HG03565 (cell line): ENCODE measurements at regions not wholly inside any gene's neighbourhood (a gene's known extent, or its start where the extent isn't known, plus 50 kb on each side); places are given as distances from the start of the nearest gene placed in this dataset.
A peak's percentile ranks its signal among the peaks of the same experiment; 100 is the strongest.

Experiments used
- ATAC-seq: cut with Tn5 transposase; IDR thresholded peaks from one replicate; pipeline ENCODE4 v1.9.1; 2021; ENCODE audit warnings: mild to moderate bottlenecking, moderate library complexity; ENCODE audit not compliant: unreplicated experiment

DNA sequence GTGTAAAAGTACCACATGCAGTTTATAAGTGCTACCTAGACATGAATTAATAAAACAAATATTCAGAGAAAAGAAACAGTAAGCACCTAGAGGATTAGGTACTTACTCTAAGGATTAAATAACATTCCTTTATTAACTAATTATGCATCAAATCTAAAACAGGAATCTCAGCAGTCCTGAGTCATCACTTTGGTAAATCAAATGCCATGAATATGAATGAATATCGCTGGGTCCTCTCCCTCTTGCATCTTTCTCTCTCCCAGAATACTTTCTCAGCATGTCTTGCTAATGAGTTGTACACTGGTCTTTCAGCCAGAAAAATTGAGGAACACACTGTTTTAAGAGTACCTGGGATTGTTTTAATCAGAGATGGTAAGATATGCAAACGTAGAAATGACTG lies 225.5 kb upstream of the NFE2L3 start:
- ATAC-seq: no peak

- ATAC-seq: no peak
Measured at GRCh38 chr7:25926891-25927625, 224.9 kb upstream of the NFE2L3 start.

- no peak for ATAC-seq
Measured at GRCh38 chr7:25927626-25927978, 224.4 kb upstream of the NFE2L3 start.

DNA sequence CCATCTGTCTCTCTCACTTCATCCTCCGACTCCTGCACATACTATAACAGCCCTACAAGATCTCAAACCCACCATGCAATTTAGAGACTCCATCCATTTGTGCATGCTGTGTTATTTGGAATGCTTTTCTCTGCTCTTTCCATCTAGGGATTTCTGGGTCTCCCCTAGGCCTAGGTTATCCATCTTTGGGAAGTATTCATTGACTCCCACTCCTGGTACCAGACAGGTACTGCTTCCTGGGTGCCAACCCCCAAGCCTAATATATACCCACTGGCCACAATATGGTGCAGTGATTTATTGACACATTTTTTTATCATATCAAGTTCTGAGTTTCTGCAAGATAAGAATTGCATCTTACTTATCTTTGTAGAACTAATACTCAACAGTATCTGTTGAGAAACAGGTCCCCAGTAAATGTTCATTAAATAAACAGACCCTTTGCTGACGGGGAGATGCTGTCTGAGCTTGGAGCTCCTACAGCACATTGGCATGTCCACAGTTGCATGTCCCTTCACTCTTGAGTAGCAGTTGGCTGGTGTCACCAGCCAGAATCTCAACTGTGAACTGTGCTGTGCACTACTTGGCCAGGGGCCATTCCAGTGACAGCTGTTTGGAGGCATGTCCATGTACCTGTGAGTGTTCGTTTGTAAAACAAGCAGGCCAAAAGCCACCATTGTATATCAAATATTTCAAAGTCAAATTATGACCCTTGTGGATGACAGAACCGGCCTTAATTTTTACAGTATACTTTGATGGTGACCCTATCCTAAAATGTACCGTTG lies 223.3 kb upstream of the NFE2L3 start:
- ATAC-seq: no peak

DNA sequence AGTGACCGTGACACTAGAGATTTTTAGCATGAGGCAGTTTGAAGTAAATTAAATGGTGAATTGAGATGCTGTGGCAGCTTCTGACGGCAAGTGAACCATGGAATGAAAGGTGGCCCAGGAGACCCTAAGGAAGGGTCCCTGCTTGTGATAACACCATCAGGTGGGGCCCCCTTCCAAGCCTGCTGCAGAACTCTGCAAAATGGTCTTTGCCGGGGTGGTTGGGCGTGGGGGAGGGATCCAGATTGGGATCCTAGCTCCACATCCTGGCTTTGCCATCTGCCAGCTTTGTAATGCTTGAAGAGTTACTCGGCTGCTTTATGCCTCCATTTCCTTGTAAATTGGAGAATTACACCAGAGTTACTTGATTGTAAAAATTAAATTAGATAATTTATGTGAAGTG lies 222.6 kb upstream of the NFE2L3 start:
- ATAC-seq: no peak

GRCh38 chr7:25930492-25931048 lies 221.4 kb upstream of the NFE2L3 start:
- no peak for ATAC-seq

DNA sequence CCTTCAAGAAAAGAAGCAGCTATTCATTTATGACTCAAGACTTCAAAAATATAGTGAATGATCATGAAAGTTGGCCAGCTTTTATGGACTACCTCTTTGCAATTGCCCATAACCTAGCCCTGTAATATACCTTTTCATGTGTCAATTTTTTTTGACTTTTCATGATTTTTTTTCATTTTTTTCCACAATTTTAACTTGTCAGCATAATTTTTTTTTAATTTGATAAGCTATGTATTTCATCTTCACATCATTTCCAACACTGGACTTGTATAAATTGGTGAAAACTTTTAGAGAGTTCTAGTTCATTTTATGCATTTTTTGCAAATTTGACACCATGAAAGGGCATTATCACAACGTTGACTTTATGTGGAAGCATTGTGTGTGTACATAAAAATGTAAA lies 220.8 kb upstream of the NFE2L3 start:
- ATAC-seq: no peak

- ATAC-seq: no peak
Measured at GRCh38 chr7:25933921-25934320, 218.1 kb upstream of the NFE2L3 start.

DNA sequence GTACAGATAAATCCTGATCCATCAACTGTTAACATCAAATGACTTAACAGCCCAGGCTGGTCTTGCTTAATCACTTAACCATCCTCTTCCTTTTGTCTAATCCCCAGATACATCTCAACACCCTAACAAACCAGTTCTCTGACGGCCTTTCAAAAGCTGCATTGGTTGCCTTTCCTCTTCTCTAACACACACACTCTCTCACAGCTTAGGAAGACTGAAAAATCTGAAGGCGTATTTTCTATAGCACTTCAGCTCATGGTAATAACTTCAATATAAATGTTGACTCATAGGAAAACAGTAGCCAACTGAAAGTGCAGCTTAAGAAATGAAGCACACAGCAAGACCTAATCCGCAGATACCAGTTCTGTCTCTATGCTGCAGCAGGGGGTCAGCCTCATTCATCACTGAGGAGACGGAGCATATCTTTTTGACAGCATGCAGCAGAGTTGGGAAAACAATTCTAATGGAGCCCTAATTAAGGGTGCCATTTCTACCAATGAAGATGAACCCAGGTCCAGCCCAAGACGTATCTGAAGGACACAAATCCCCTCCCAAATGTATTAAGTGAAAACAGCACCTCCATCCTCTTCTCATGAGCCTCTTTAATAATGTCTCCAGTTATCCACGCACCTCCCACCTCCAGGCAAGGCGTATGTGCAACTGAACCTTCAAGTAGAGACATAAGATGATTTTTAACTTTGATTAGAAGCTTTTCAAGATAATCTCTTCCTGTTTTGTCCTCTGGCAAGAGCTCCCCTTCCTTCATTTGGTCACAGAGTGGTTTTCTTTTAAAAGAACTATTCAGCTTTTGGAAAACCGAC lies 211.7 kb upstream of the NFE2L3 start:
- no peak for ATAC-seq

GRCh38 chr7:25944777-25945515 lies 207.1 kb upstream of the NFE2L3 start:
- no peak for ATAC-seq

DNA sequence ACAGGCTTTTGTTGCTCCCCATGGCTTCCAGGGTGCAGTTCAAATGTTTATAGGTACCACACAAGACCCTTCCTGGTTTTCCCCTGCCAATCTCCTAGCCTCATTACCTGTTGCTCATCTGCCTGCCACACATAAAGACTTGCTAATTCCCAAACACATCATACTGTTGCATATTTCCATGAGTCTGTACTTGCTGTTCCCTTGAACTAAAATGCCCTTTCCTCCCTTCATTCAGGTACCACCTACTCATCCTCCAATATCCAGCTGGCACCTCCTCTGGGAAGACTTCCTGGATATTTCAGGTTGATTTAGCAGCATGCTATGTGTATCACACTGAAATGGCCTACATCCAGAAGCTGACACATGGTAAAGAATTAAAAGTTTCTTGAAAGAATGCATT lies 206.4 kb upstream of the NFE2L3 start:
- no peak for ATAC-seq

DNA sequence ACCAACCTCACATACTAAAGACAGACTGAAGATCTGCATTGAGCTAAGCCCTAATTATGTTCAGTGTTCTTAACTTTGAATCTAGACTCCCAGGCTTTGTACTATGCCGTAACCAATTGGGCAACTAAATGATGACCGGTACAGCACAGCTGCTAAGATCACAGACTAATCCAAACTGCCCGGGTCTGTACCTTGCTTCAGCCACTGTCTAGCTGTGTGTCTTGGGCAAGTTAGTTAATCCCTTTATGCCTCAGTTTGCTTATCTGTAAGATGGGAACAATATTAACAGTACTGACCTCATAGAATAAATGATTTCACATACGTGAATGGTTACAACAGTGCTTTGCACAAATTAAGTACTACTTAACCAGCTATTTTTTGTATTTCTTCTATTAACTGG lies 205.8 kb upstream of the NFE2L3 start:
- ATAC-seq: no peak

DNA sequence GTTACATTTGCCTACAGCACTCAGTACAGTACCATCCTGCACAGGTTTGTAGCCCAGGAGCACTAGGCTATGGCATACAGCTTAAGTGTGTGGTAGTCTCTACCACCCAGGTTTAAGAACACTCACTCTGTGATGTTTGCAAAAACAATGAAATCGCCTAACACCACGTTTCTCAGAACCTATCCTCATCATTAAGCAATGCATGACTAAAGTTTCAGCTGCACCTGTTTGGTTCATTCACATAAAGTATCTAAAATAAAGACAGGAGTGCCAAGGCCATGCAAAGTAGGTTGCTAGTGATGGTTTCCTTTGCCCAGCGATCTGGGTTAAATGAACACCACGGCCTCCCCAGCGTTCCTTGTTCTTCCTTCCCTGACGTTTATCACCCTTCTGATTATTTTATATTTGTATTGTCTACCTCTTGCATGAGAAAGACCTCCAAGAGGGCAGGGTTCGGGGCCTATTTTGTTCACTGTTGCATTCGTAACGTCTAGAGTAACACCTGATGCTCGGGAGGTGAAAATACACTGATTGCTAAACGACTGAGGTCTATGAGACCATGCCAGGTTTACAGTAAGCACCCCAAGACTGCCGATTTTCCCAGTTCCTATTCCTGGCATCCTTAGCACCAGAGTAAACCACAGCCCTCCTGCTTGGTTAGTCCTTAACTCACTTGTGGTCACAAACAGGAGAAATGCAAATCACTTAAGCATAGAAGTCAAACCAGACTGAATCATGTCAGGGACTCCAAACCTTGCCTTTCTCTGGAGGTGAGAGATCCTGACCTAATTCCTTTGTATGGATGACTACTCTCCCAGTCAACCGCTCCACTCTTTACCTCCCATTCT lies 204.1 kb upstream of the NFE2L3 start:
- ATAC-seq: no peak

- no peak for ATAC-seq
Measured at GRCh38 chr7:25949736-25950487, 202.1 kb upstream of the NFE2L3 start.

DNA sequence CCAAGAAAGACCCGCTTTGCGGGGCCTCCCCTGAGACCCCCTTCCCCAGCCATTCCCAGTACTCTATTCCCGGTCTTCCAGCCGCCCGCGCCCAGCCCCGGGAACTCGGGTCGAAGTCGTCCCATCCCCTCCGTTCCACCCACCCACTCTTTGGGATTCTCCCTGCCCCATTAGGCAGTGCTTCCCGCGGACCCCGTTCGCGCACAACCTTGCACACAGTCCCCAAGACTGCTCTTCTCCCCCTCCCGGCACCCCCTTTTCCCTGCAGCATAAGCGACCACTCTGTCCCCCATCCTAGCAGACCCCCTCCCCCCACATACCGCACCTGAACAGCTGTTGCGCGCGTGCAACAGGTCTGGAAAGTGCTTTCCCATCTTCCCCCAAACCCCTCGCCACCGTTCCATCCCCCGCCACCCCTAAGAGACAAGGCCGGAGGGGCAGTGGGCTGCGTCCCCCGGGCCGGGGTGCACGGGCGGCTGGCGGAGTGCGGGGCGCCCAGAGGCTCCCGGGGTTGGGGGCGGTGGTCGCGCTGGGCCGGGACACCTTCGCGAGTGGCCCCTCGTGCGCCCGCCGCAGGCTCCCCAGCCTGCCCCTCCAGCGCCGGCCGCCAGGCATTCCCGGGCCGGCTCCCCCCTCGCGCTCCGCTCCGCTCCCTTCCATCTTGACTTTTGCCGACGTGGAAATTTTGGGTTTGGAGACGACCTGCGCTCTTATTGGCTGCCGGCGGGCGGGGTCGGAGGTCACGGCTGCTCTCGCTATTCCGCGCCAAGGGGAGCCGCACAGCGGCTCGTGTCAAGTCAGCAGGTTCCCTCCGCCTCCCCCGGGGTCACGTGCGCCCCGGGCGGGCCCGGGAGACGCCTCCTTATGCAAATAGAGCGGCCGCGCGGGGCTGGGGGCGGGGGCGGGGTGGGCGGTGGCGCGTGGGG lies 201.2 kb upstream of the NFE2L3 start:
- peak; percentile 81 for ATAC-seq

GRCh38 chr7:25951414-25952260 lies 200.4 kb upstream of the NFE2L3 start:
- peak; percentile 29 for ATAC-seq
